ENCODE measurements at regions not wholly inside any gene's neighbourhood (a gene's known extent, or its start where the extent isn't known, plus 50 kb on each side); places are given as distances from the start of the nearest gene placed in this dataset.

- TF ChIP-seq ZNF624 (tag by site-specific recombination; IDR thresholded peaks at IDR 0.05) (no peak), ZNF670 (tag by site-specific recombination; IDR thresholded peaks at IDR 0.05; ENCODE audit: low read depth) (no peak), ZNF585B (tag by site-specific recombination; IDR thresholded peaks at IDR 0.05) (no peak)
These were observed 191.9 kb upstream of the STK26 start (continued) for GRCh38 chrX:131831185-131831520.

- ChIA-PET POLR2A (no interaction called here), CTCF (no interaction called here)
- H3K36me3 ChIP-seq (ENCODE audit: control insufficient read depth in 2 of 2, insufficient read depth in 1 of 2, low read length in 2 of 2): no peaks in the 10 kb centered on the region
- TF ChIP-seq ZNF157 (tag by site-specific recombination; IDR thresholded peaks at IDR 0.05) (no peak), PRDM10 (tag by site-specific recombination; IDR thresholded peaks at IDR 0.05) (peak; percentile 75)
- H3K9me3 ChIP-seq (ENCODE audit: control insufficient read depth, insufficient read depth, low read depth, low read length): no peaks in the 10 kb centered on the region
- no peak overlapping the region for H3K27ac ChIP-seq (ENCODE audit: extremely low read depth, low read depth, low read length)
- H3K4me3 ChIP-seq (ENCODE audit: low read depth, low read length): no peak overlapping the region
- H3K4me1 ChIP-seq (ENCODE audit: control insufficient read depth, insufficient read depth, low read length): peaks cover 2% of the 10 kb centered on the region; the same call in 1 of the 2 replicates
These were observed 186.9 kb upstream of the STK26 start for GRCh38 chrX:131836161-131836560.

- Histone ChIP-seq H3K9me3 (ENCODE audit: control insufficient read depth, insufficient read depth, low read depth, low read length) (no peaks in the 10 kb centered on the region), H3K36me3 (ENCODE audit: control insufficient read depth in 2 of 2, insufficient read depth in 1 of 2, low read length in 2 of 2) (no peaks in the 10 kb centered on the region), H3K27ac (ENCODE audit: extremely low read depth, low read depth, low read length) (no peak overlapping the region), H3K4me1 (ENCODE audit: control insufficient read depth, insufficient read depth, low read length) (no peaks in the 10 kb centered on the region), H3K4me3 (ENCODE audit: low read depth, low read length) (no peak overlapping the region)
- TF ChIP-seq ZNF423 (tag by site-specific recombination; IDR thresholded peaks at IDR 0.05): no peak
- TF ChIP-seq ZBTB1 (tag by site-specific recombination; IDR thresholded peaks at IDR 0.05): no peak
- TF ChIP-seq ZNF585B (tag by site-specific recombination; IDR thresholded peaks at IDR 0.05): no peak
- TF ChIP-seq ZNF10 (tag by site-specific recombination; IDR thresholded peaks at IDR 0.05): peak; percentile 72; the same call in 1 of the 2 replicates
- no peak for TF ChIP-seq ZNF548 (tag by site-specific recombination; IDR thresholded peaks at IDR 0.05)
- no peak for TF ChIP-seq ZNF639 (tag by site-specific recombination; IDR thresholded peaks at IDR 0.05)
- ChIA-PET CTCF (interaction anchor here (0.5 to 0.7 kb wide), 3 partner anchors 73 to 1888 kb away, joined by 3 read pairs; no protein-coding TSS in a partner anchor), POLR2A (no interaction called here)
These were observed 185.8 kb upstream of the STK26 start for GRCh38 chrX:131837325-131837724.

GRCh38 chrX:131840799-131841495, 182.2 kb upstream of the STK26 start:
- CTCF ChIA-PET: interaction anchor here (0.6 to 2.4 kb wide), 37 partner anchors 9 to 1776 kb away, joined by 3 to 51 read pairs (median 5); no protein-coding TSS in a partner anchor
- POLR2A ChIA-PET: interaction anchor here (1.1 kb wide), 1 partner anchor 11 kb away, joined by 3 read pairs; no protein-coding TSS in a partner anchor
- H3K4me3 ChIP-seq (ENCODE audit: low read depth, low read length): no peak overlapping the region
- no peaks in the 10 kb centered on the region for H3K9me3 ChIP-seq (ENCODE audit: control insufficient read depth, insufficient read depth, low read depth, low read length)
- no peak overlapping the region for H3K27ac ChIP-seq (ENCODE audit: extremely low read depth, low read depth, low read length)
- H3K36me3 ChIP-seq (ENCODE audit: control insufficient read depth in 2 of 2, insufficient read depth in 1 of 2, low read length in 2 of 2): no peaks in the 10 kb centered on the region
- H3K4me1 ChIP-seq (ENCODE audit: control insufficient read depth, insufficient read depth, low read length): peaks cover 6% of the 10 kb centered on the region; the same call in 1 of the 2 replicates
- TF ChIP-seq EGR2 (tag by site-specific recombination; IDR thresholded peaks at IDR 0.05; ENCODE audit: low read depth): no peak
- no peak for TF ChIP-seq ZNF239 (tag by site-specific recombination; IDR thresholded peaks at IDR 0.05)
- no peak for TF ChIP-seq ZNF248 (tag by site-specific recombination; IDR thresholded peaks at IDR 0.05)
- TF ChIP-seq PATZ1 (tag by site-specific recombination; IDR thresholded peaks at IDR 0.05): no peak
- no peak for TF ChIP-seq ZNF664 (tag by site-specific recombination; IDR thresholded peaks at IDR 0.05)

All from HEK293 (cell line).